Neural cell (in vitro differentiated cells): ENCODE measurements at regions not wholly inside any gene's neighbourhood (a gene's known extent, or its start where the extent isn't known, plus 50 kb on each side); places are given as distances from the start of the nearest gene placed in this dataset.

ENCODE experiments used
- H2AFZ ChIP-seq: fragments of 200-600, 300-800 bp; sonication (generic), shearing (Covaris generic); 2 replicates; pipeline ENCODE4 v1.6.0; 2014; ENCODE audit warnings: low read depth, mild to moderate bottlenecking, antibody characterized with exemption, low read length, moderate library complexity
- H3F3A ChIP-seq: fragments of 200-600 bp; shearing (Covaris generic); 2 replicates; pipeline ENCODE4 v1.6.1; 2016; ENCODE audit warnings: mild to moderate bottlenecking, moderate library complexity, mixed read lengths, antibody characterized with exemption, low read length; ENCODE audit not compliant: insufficient read depth, poor library complexity, severe bottlenecking
- H3K27ac ChIP-seq: fragments of 200-600, 300-800 bp; sonication (generic), shearing (Covaris generic); 2 replicates; pipeline ENCODE4 v1.5.1; 2014; ENCODE audit warnings: mild to moderate bottlenecking, low read length, moderate library complexity
- H3K27me3 ChIP-seq: fragments of 300-800, 200-600 bp; sonication (generic), shearing (Covaris generic); 2 replicates; pipeline ENCODE4 v1.6.0; 2014; ENCODE audit warnings: mild to moderate bottlenecking, low read depth, low read length, moderate library complexity; ENCODE audit not compliant: insufficient read depth
- H3K36me3 ChIP-seq: fragments of 300-800, 200-600 bp; sonication (generic), shearing (Covaris generic); 2 replicates; pipeline ENCODE4 v1.5.1; 2014; ENCODE audit warnings: mild to moderate bottlenecking, antibody characterized with exemption, low read length, moderate library complexity; ENCODE audit not compliant: insufficient read depth
- H3K4me2 ChIP-seq: fragments of 300-800, 200-600 bp; sonication (generic), shearing (Covaris generic); 2 replicates; pipeline ENCODE4 v1.6.0; 2014; ENCODE audit warnings: mild to moderate bottlenecking, low read length
- H3K4me3 ChIP-seq: fragments of 300-800, 200-600 bp; sonication (generic), shearing (Covaris generic); 2 replicates; pipeline ENCODE4 v1.5.1; 2014; ENCODE audit warnings: mild to moderate bottlenecking, low read length, moderate library complexity
- H3K79me2 ChIP-seq: fragments of 200-600 bp; shearing (Covaris generic); replicated peaks from 2 replicates; pipeline ENCODE4 v1.6.0; 2014; ENCODE audit warnings: mild to moderate bottlenecking, low read length, moderate library complexity; ENCODE audit not compliant: insufficient read depth
- H3K9ac ChIP-seq: fragments of 300-800, 200-600 bp; sonication (generic), shearing (Covaris generic); 2 replicates; pipeline ENCODE4 v1.6.1; 2016; ENCODE audit warnings: mild to moderate bottlenecking, low read length, mixed read lengths
- H3K9me2 ChIP-seq: fragments of 200-600 bp; shearing (Covaris generic); 2 replicates; pipeline ENCODE4 v1.6.1; 2016; ENCODE audit warnings: mild to moderate bottlenecking, low read length, mixed read lengths; ENCODE audit not compliant: insufficient read depth
- H3K9me3 ChIP-seq: fragments of 200-600, 300-800 bp; sonication (generic), shearing (Covaris generic); 2 replicates; pipeline ENCODE4 v1.6.1; 2016; ENCODE audit warnings: mild to moderate bottlenecking, mixed run types, low read length, moderate library complexity, mixed read lengths
- H4K20me1 ChIP-seq: fragments of 200-600 bp; shearing (Covaris generic); 2 replicates; pipeline ENCODE4 v1.6.1; 2016; ENCODE audit warnings: mild to moderate bottlenecking, mixed run types; ENCODE audit not compliant: insufficient read depth
- CTCF ChIP-seq: fragments of 450-650 bp; IDR thresholded peaks from 2 replicates; pipeline ENCODE4 v1.5.1; 2014; ENCODE audit warnings: antibody characterized with exemption, mild to moderate bottlenecking, moderate library complexity; ENCODE audit not compliant: poor library complexity, severe bottlenecking
- EP300 ChIP-seq: fragments of 450-650 bp; conservative IDR thresholded peaks from 2 replicates; pipeline ENCODE4 v1.6.1; 2014; ENCODE audit warnings: antibody characterized with exemption, mild to moderate bottlenecking, moderate library complexity; ENCODE audit not compliant: poor library complexity, severe bottlenecking
- EZH2 ChIP-seq: fragments of 200-600, 300-800 bp; shearing (Covaris generic), sonication (generic); IDR thresholded peaks from 2 replicates; pipeline ENCODE4 v1.6.1; 2014; ENCODE audit warnings: antibody characterized with exemption, low read length, borderline replicate concordance, mild to moderate bottlenecking; ENCODE audit not compliant: insufficient read depth, poor library complexity, severe bottlenecking
- MXI1 ChIP-seq: fragments of 450-650 bp; conservative IDR thresholded peaks from 2 replicates; pipeline ENCODE4 v1.6.1; 2014; ENCODE audit warnings: antibody characterized with exemption, mild to moderate bottlenecking; ENCODE audit not compliant: poor library complexity, severe bottlenecking
- POLR2AphosphoS5 ChIP-seq: IDR thresholded peaks from 2 replicates; pipeline ENCODE4 v1.6.1; 2012
- RAD21 ChIP-seq: fragments of 450-650 bp; conservative IDR thresholded peaks from 2 replicates; pipeline ENCODE4 v1.6.1; 2014; ENCODE audit warnings: antibody characterized with exemption, mild to moderate bottlenecking, moderate library complexity
- REST ChIP-seq: IDR thresholded peaks from 2 replicates; pipeline ENCODE4 v1.6.1; 2012; ENCODE audit warnings: borderline replicate concordance
- SMC3 ChIP-seq: fragments of 450-650 bp; conservative IDR thresholded peaks from 2 replicates; pipeline ENCODE4 v1.6.1; 2014; ENCODE audit warnings: antibody characterized with exemption, mild to moderate bottlenecking, moderate library complexity; ENCODE audit not compliant: poor library complexity
- TAF1 ChIP-seq: IDR thresholded peaks from 2 replicates; pipeline ENCODE4 v1.6.1; 2012; ENCODE audit warnings: low read depth

- Histone ChIP-seq H3K36me3 (no peaks in the 10 kb centered on the region), H2AFZ (no peak overlapping the region), H3K9me2 (no peaks in the 10 kb centered on the region), H3F3A (no peaks in the 10 kb centered on the region), H4K20me1 (no peaks in the 10 kb centered on the region), H3K9me3 (no peaks in the 10 kb centered on the region), H3K9ac (no peak overlapping the region), H3K27ac (no peak overlapping the region), H3K79me2 (no peaks in the 10 kb centered on the region), H3K4me3 (no peak overlapping the region), H3K27me3 (no peaks in the 10 kb centered on the region), H3K4me2 (no peak overlapping the region)
- TF ChIP-seq EP300 (no peak), SMC3 (no peak), RAD21 (no peak), REST (no peak), TAF1 (no peak), CTCF (no peak), MXI1 (no peak), POLR2AphosphoS5 (no peak)
Measured at GRCh38 chrX:15973946-15974345, 119.3 kb upstream of the AP1S2 start.

GRCh38 chrX:15973299-15973698 is 118.7 kb upstream of the AP1S2 start:
- no peak for TF ChIP-seq MXI1
- TF ChIP-seq TAF1: no peak
- no peak for TF ChIP-seq POLR2AphosphoS5
- TF ChIP-seq SMC3: no peak
- TF ChIP-seq CTCF: no peak
- TF ChIP-seq RAD21: no peak
- no peak for TF ChIP-seq EP300
- no peak for TF ChIP-seq REST
- no peak for TF ChIP-seq EZH2
- Histone ChIP-seq H2AFZ (no peak overlapping the region), H3K9me2 (no peaks in the 10 kb centered on the region)

More at GRCh38 chrX:15973299-15973698, 118.7 kb upstream of the AP1S2 start:
- Histone ChIP-seq H3K4me3 (no peak overlapping the region), H3K4me2 (no peak overlapping the region), H3K27ac (no peak overlapping the region), H3K36me3 (no peaks in the 10 kb centered on the region), H3K9me3 (no peaks in the 10 kb centered on the region), H3K27me3 (no peaks in the 10 kb centered on the region), H3K79me2 (no peaks in the 10 kb centered on the region), H4K20me1 (no peaks in the 10 kb centered on the region), H3F3A (no peaks in the 10 kb centered on the region), H3K9ac (no peak overlapping the region)
